NCI-H2196 (cell line): ENCODE measurements at regions not wholly inside any gene's neighbourhood (a gene's known extent, or its start where the extent isn't known, plus 50 kb on each side); places are given as distances from the start of the nearest gene placed in this dataset.
"Not testable (repeated sequence)": the region's sequence is repeated elsewhere in the genome, so short reads cannot be mapped to it uniquely, and the experiment has no call there.

ENCODE experiments used
- DNase-seq: peaks from one replicate; lab custom pipeline; 2025; ENCODE audit not compliant: unreplicated experiment; lab: John Stamatoyannopoulos, UW

- DNase-seq, result no peak
Measured at GRCh38 chr16:9337308-9338032, 246.0 kb downstream of the HAPSTR1 start.

GRCh38 chr16:9338068-9338467, 246.6 kb downstream of the HAPSTR1 start:
- DNase-seq, result no peak

GRCh38 chr16:9338510-9338909, 247.1 kb downstream of the HAPSTR1 start:
- DNase-seq, result no peak

GRCh38 chr16:9340526-9341256, 249.2 kb downstream of the HAPSTR1 start:
- DNase-seq, result no peak

- DNase-seq, result no peak
Measured at GRCh38 chr16:9343276-9343675, 251.8 kb downstream of the HAPSTR1 start.

GRCh38 chr16:9344508-9344907, 253.1 kb downstream of the HAPSTR1 start:
- DNase-seq, result no peak

GRCh38 chr16:9345046-9345445, 253.6 kb downstream of the HAPSTR1 start:
- DNase-seq, result no peak

GRCh38 chr16:9345880-9346279, 254.4 kb downstream of the HAPSTR1 start:
- DNase-seq, result no peak

GRCh38 chr16:9348912-9349311, 257.5 kb downstream of the HAPSTR1 start:
- no peak for DNase-seq

GRCh38 chr16:9349373-9349960, 258.0 kb downstream of the HAPSTR1 start:
- DNase-seq, result not testable (repeated sequence)

- DNase-seq, result not testable (repeated sequence)
Measured at GRCh38 chr16:9350119-9350799, 258.8 kb downstream of the HAPSTR1 start.

GRCh38 chr16:9351440-9351839, 260.0 kb downstream of the HAPSTR1 start:
- no peak for DNase-seq

GRCh38 chr16:9351841-9352434, 260.5 kb downstream of the HAPSTR1 start:
- no peak for DNase-seq

- DNase-seq, result no peak
Measured at GRCh38 chr16:9357829-9358228, 266.4 kb downstream of the HAPSTR1 start.

- no peak for DNase-seq
Measured at GRCh38 chr16:9360075-9360474, 268.6 kb downstream of the HAPSTR1 start.

GRCh38 chr16:9362050-9362449, 270.6 kb downstream of the HAPSTR1 start:
- no peak for DNase-seq

GRCh38 chr16:9362604-9363003, 271.2 kb downstream of the HAPSTR1 start:
- DNase-seq, result no peak

- no peak for DNase-seq
Measured at GRCh38 chr16:9363520-9363919, 272.1 kb downstream of the HAPSTR1 start.

- DNase-seq, result no peak
Measured at GRCh38 chr16:9364721-9365369, 273.4 kb downstream of the HAPSTR1 start.

- no peak for DNase-seq
Measured at GRCh38 chr16:9365370-9365728, 273.9 kb downstream of the HAPSTR1 start.
